ENCODE measurements at regions not wholly inside any gene's neighbourhood (a gene's known extent, or its start where the extent isn't known, plus 50 kb on each side); places are given as distances from the start of the nearest gene placed in this dataset.

- WGBS, 2 donors = 68 to 82% methylated on average over 3 of the region's 3 CpGs
- TF ChIP-seq POLR2A (IDR thresholded peaks at IDR 0.05) (no peak), CTCF (IDR thresholded peaks at IDR 0.05) (no peak)
- DNase-seq (no peak), ATAC-seq (no peak)
- Histone ChIP-seq H3K27me3 (no peaks in the 10 kb centered on the region), H3K9me3 (no peaks in the 10 kb centered on the region), H3K4me1 (no peaks in the 10 kb centered on the region), H3K27ac (no peak overlapping the region), H3K36me3 (replicated peaks in 1 of 2; ENCODE audit: insufficient read depth in 1 of 2, low read depth in 2 of 2) (no peaks in the 10 kb centered on the region), H3K4me3 (no peak overlapping the region)
- intact Hi-C loops (cut with DNase I) = no loop called here
These were observed 212.9 kb upstream of the HMGA2 start for GRCh38 chr12:65611396-65611795.

GRCh38 chr12:65612440-65612839 is 211.8 kb upstream of the HMGA2 start:
- Histone ChIP-seq H3K27ac (no peak overlapping the region), H3K27me3 (no peaks in the 10 kb centered on the region), H3K9me3 (no peaks in the 10 kb centered on the region), H3K4me3 (no peak overlapping the region), H3K4me1 (no peaks in the 10 kb centered on the region), H3K36me3 (replicated peaks in 1 of 2; ENCODE audit: insufficient read depth in 1 of 2, low read depth in 2 of 2) (no peaks in the 10 kb centered on the region)
- TF ChIP-seq CTCF (IDR thresholded peaks at IDR 0.05) = no peak
- no peak for TF ChIP-seq POLR2A (IDR thresholded peaks at IDR 0.05)
- intact Hi-C loops (cut with DNase I) = no loop called here
- DNase-seq (peak in 1 of 4 donors; percentile 10), ATAC-seq (no peak)
- WGBS, 2 donors = 48 to 56% methylated on average over 7 of the region's 7 CpGs

GRCh38 chr12:65613692-65614091 is 210.6 kb upstream of the HMGA2 start:
- H3K4me1 ChIP-seq = no peaks in the 10 kb centered on the region
- TF ChIP-seq CTCF (IDR thresholded peaks at IDR 0.05) = no peak
- TF ChIP-seq POLR2A (IDR thresholded peaks at IDR 0.05) = no peak
- intact Hi-C loops (cut with DNase I) = no loop called here
- no peaks in the 10 kb centered on the region for H3K27me3 ChIP-seq
- H3K36me3 ChIP-seq (replicated peaks in 1 of 2; ENCODE audit: insufficient read depth in 1 of 2, low read depth in 2 of 2) = no peaks in the 10 kb centered on the region
- ATAC-seq = no peak
- H3K4me3 ChIP-seq = no peak overlapping the region
- H3K27ac ChIP-seq = no peak overlapping the region
- 40 to 59% methylated on average over 3 of the region's 3 CpGs for WGBS, 2 donors
- no peak for DNase-seq
- no peaks in the 10 kb centered on the region for H3K9me3 ChIP-seq

DNA sequence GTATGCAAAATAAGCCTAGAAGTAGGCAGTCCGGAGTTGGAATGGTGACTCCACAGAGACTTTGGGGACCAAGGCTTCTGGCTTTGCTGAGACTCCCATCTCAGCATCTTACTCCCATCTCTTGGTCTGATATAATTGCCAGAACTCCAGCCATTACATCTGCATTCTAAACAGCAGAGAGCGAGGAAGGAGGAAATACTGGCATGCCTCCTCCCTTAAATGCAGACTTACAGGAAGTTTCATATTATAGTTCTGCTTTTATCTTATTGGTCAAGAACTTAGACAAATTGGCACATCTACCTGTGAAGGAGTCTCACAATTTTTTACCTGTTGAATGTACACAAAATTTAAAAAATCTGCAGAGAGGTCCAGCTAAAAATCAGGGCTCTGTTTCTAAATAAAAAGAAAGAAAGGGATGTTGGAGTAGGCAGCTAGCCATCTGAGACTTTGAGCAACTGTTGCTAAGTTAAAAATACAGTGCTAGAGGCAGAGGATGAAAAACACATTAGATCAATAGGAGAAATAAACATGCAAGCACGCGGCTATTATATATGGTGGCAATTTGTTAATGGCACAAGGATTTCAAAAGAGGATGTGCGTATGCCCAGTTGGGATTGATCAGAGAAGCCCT is 209.9 kb upstream of the HMGA2 start:
- no peak for ATAC-seq

More for the DNA sequence above, 209.9 kb upstream of the HMGA2 start:
- Histone ChIP-seq H3K4me1 (no peaks in the 10 kb centered on the region), H3K27me3 (no peaks in the 10 kb centered on the region), H3K9me3 (no peaks in the 10 kb centered on the region), H3K27ac (no peak overlapping the region), H3K36me3 (replicated peaks in 1 of 2; ENCODE audit: insufficient read depth in 1 of 2, low read depth in 2 of 2) (no peaks in the 10 kb centered on the region), H3K4me3 (no peak overlapping the region)
- 75% methylated on average over 5 of the region's 5 CpGs for WGBS, 2 donors
- TF ChIP-seq POLR2A (IDR thresholded peaks at IDR 0.05) (no peak), CTCF (IDR thresholded peaks at IDR 0.05) (no peak)
- DNase-seq = no peak
- intact Hi-C loops (cut with DNase I) = no loop called here

Data from body of pancreas (tissue), 4 donors.